Ishikawa (cell line): ENCODE measurements at regions not wholly inside any gene's neighbourhood (a gene's known extent, or its start where the extent isn't known, plus 50 kb on each side); places are given as distances from the start of the nearest gene placed in this dataset.

ENCODE experiments used
- CEBPB ChIP-seq: IDR thresholded peaks from 2 replicates; pipeline ENCODE4 v1.6.1; 2012
- CREB1 ChIP-seq: IDR thresholded peaks from 2 replicates; pipeline ENCODE4 v1.6.1; 2012; ENCODE audit warnings: low read depth
- EGR1 ChIP-seq: IDR thresholded peaks from 2 replicates; pipeline ENCODE4 v1.6.1; 2012
- EP300 ChIP-seq: IDR thresholded peaks from 2 replicates; pipeline ENCODE4 v1.6.1; 2012; ENCODE audit warnings: borderline replicate concordance
- FOXM1 ChIP-seq: IDR thresholded peaks from 2 replicates; pipeline ENCODE4 v1.6.1; 2012; ENCODE audit warnings: low read depth, borderline replicate concordance
- MAX ChIP-seq: IDR thresholded peaks from 2 replicates; pipeline ENCODE4 v1.6.1; 2012
- NFIC ChIP-seq: IDR thresholded peaks from 2 replicates; pipeline ENCODE4 v1.6.1; 2012
- RAD21 ChIP-seq: IDR thresholded peaks from 2 replicates; pipeline ENCODE4 v1.6.1; 2012; ENCODE audit warnings: low read depth
- REST ChIP-seq: IDR thresholded peaks from 2 replicates; pipeline ENCODE4 v1.6.1; 2012; ENCODE audit warnings: low read depth, mild to moderate bottlenecking
- TAF1 ChIP-seq: IDR thresholded peaks from 2 replicates; pipeline ENCODE4 v1.6.1; 2012; ENCODE audit warnings: low read depth, mild to moderate bottlenecking
- TCF12 ChIP-seq: IDR thresholded peaks from 2 replicates; pipeline ENCODE4 v1.6.1; 2012; ENCODE audit warnings: low read depth
- TEAD4 ChIP-seq: IDR thresholded peaks from 2 replicates; pipeline ENCODE4 v1.6.1; 2012
- USF1 ChIP-seq: IDR thresholded peaks from 2 replicates; pipeline ENCODE4 v1.6.1; 2012
- YY1 ChIP-seq: IDR thresholded peaks from 2 replicates; pipeline ENCODE4 v1.6.1; 2012; ENCODE audit warnings: low read depth
- ZBTB7A ChIP-seq: IDR thresholded peaks from 2 replicates; pipeline ENCODE4 v1.6.1; 2012; ENCODE audit warnings: low read depth

- TF ChIP-seq EP300 = no peak
- TF ChIP-seq YY1 = no peak
- no peak for TF ChIP-seq EGR1
- TF ChIP-seq USF1 = no peak
- TF ChIP-seq CREB1 = no peak
- TF ChIP-seq MAX = no peak
- TF ChIP-seq TEAD4 = no peak
- no peak for TF ChIP-seq TCF12
- no peak for TF ChIP-seq NFIC
- no peak for TF ChIP-seq CEBPB
- TF ChIP-seq ZBTB7A = no peak
- TF ChIP-seq REST = no peak
These were observed 1234.0 kb downstream of the SORCS3 start for GRCh38 chr10:105875050-105875449.

GRCh38 chr10:105872665-105873064, 1231.6 kb downstream of the SORCS3 start:
- TF ChIP-seq YY1 (no peak), CEBPB (no peak), NFIC (no peak), TAF1 (no peak), EGR1 (no peak), REST (no peak), EP300 (no peak), FOXM1 (no peak), CREB1 (no peak), TCF12 (no peak), ZBTB7A (no peak), RAD21 (no peak), TEAD4 (no peak)

GRCh38 chr10:105868935-105869334, 1227.8 kb downstream of the SORCS3 start:
- TF ChIP-seq NFIC = no peak
- no peak for TF ChIP-seq TAF1
- no peak for TF ChIP-seq EP300
- TF ChIP-seq CEBPB = no peak
- no peak for TF ChIP-seq FOXM1
- no peak for TF ChIP-seq MAX
- TF ChIP-seq ZBTB7A = no peak
- TF ChIP-seq EGR1 = no peak
- TF ChIP-seq USF1 = no peak
- no peak for TF ChIP-seq TCF12
- TF ChIP-seq YY1 = no peak
- TF ChIP-seq CREB1 = no peak
- TF ChIP-seq REST = no peak
- TF ChIP-seq TEAD4 = no peak
- TF ChIP-seq RAD21 = no peak

GRCh38 chr10:105864854-105865253, 1223.8 kb downstream of the SORCS3 start:
- TF ChIP-seq NFIC (no peak), FOXM1 (no peak)
